MCF 10A (cell line): ENCODE measurements at regions not wholly inside any gene's neighbourhood (a gene's known extent, or its start where the extent isn't known, plus 50 kb on each side); places are given as distances from the start of the nearest gene placed in this dataset.

Source experiments
- BruUV-seq: library from RNA; stranded (reverse); fragments of 400-500 nt; replicated peaks from 2 replicates; lab custom pipeline; 2021; lab: Mats Ljungman, UMichigan
- CTCF ChIA-PET: fragments of 300-600 bp; sonication (Branson Sonifier 250); formaldehyde crosslinking; extraction: SDS; loops from one replicate; lab custom pipeline; 2021; ENCODE audit warnings: antibody characterized with exemption, inconsistent platforms; lab: Yijun Ruan, JAX
- POLR2A ChIA-PET: fragments of 300-600, 350-650 bp; sonication (Branson Sonifier 250); formaldehyde crosslinking; extraction: SDS; loops from one replicate; lab custom pipeline; 2020; ENCODE audit warnings: antibody characterized with exemption, inconsistent platforms; lab: Yijun Ruan, JAX
- DNase-seq: peaks from one replicate; pipeline ENCODE4 v3.0.0-alpha.2; 2018; ENCODE audit not compliant: unreplicated experiment
- H3K27ac Mint-ChIP-seq: one replicate; pipeline ENCODE4 v1.8.0; 2022; ENCODE audit warnings: mild to moderate bottlenecking, low read depth, mixed read lengths; ENCODE audit not compliant: unreplicated experiment
- H3K27me3 Mint-ChIP-seq: one replicate; pipeline ENCODE4 v1.8.0; 2022; ENCODE audit warnings: mixed read lengths; ENCODE audit not compliant: insufficient read depth, unreplicated experiment
- H3K36me3 Mint-ChIP-seq: one replicate; pipeline ENCODE4 v1.8.0; 2022; ENCODE audit warnings: mild to moderate bottlenecking, moderate library complexity, mixed read lengths; ENCODE audit not compliant: insufficient read depth, unreplicated experiment
- H3K4me1 Mint-ChIP-seq: one replicate; pipeline ENCODE4 v1.8.0; 2022; ENCODE audit warnings: mixed read lengths; ENCODE audit not compliant: insufficient read depth, unreplicated experiment
- H3K4me3 Mint-ChIP-seq: one replicate; pipeline ENCODE4 v1.8.0; 2022; ENCODE audit warnings: mild to moderate bottlenecking, moderate library complexity, mixed read lengths; ENCODE audit not compliant: unreplicated experiment
- H3K9me3 Mint-ChIP-seq: one replicate; pipeline ENCODE4 v1.8.0; 2022; ENCODE audit warnings: mixed read lengths; ENCODE audit not compliant: unreplicated experiment
- intact Hi-C: fragments of 100-400 bp; cut with micrococcal nuclease; formaldehyde crosslinking; loops from 2 replicates; pipeline ENCODE4 v1.14.1; 2022
- TF ChIP-seq, protein P1 (sequence below): fragments of 200-600 bp; IDR thresholded peaks from one replicate; pipeline ENCODE4 v1.8.0; 2022; ENCODE audit warnings: antibody characterized with exemption, mild to moderate bottlenecking; ENCODE audit not compliant: unreplicated experiment

- H3K36me3 Mint-ChIP-seq: no peaks in the 10 kb centered on the region
- H3K27me3 Mint-ChIP-seq: no peaks in the 10 kb centered on the region
- TF ChIP-seq, protein P1, sequence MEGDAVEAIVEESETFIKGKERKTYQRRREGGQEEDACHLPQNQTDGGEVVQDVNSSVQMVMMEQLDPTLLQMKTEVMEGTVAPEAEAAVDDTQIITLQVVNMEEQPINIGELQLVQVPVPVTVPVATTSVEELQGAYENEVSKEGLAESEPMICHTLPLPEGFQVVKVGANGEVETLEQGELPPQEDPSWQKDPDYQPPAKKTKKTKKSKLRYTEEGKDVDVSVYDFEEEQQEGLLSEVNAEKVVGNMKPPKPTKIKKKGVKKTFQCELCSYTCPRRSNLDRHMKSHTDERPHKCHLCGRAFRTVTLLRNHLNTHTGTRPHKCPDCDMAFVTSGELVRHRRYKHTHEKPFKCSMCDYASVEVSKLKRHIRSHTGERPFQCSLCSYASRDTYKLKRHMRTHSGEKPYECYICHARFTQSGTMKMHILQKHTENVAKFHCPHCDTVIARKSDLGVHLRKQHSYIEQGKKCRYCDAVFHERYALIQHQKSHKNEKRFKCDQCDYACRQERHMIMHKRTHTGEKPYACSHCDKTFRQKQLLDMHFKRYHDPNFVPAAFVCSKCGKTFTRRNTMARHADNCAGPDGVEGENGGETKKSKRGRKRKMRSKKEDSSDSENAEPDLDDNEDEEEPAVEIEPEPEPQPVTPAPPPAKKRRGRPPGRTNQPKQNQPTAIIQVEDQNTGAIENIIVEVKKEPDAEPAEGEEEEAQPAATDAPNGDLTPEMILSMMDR: no peak
- no peaks in the 10 kb centered on the region for H3K9me3 Mint-ChIP-seq
- no peaks in the 10 kb centered on the region for H3K4me1 Mint-ChIP-seq
- H3K4me3 Mint-ChIP-seq: no peak overlapping the region
- no peak overlapping the region for H3K27ac Mint-ChIP-seq
- intact Hi-C loops: no loop called here
- POLR2A ChIA-PET: interaction anchor here (0.6 kb wide), 1 partner anchor 362 kb away, joined by 3 read pairs; no protein-coding TSS in a partner anchor
- DNase-seq: no peak
- BruUV-seq: no TSS peak
- CTCF ChIA-PET: interaction anchor here (0.6 kb wide), 1 partner anchor 1098 kb away, joined by 3 read pairs; no protein-coding TSS in a partner anchor
Observed at GRCh38 chr9:18359335-18359734, 114.6 kb upstream of the ADAMTSL1 start.

DNA sequence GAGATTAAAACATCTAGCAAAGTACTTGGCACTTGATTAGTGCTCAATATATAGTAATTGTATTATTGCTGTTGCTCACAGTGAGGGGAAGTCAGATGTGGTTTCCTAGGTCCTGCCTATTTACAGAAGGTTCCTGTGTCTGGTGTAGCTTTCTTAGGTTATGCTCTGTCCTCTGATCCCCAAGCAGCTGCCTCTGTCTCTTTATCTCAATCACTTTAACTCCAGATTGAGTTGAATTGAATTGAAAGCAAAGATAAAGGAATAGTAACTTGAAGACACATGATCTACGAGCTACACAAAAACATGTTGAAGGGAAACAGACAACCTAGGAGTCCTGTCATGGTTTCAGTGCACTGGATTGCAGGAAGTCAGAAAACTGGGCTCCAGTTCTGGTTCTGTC lies 113.9 kb upstream of the ADAMTSL1 start:
- ChIA-PET CTCF (no interaction called here), POLR2A (interaction anchor here (0.5 to 0.6 kb wide), 2 partner anchors 263 to 361 kb away, joined by 3 read pairs; no protein-coding TSS in a partner anchor)
- TF ChIP-seq, protein P1: no peak
- no TSS peak for BruUV-seq
- Mint-ChIP-seq H3K27ac (no peak overlapping the region), H3K4me1 (no peaks in the 10 kb centered on the region), H3K4me3 (no peak overlapping the region), H3K9me3 (no peaks in the 10 kb centered on the region), H3K36me3 (no peaks in the 10 kb centered on the region), H3K27me3 (no peaks in the 10 kb centered on the region)
- no peak for DNase-seq
- intact Hi-C loops: no loop called here

DNA sequence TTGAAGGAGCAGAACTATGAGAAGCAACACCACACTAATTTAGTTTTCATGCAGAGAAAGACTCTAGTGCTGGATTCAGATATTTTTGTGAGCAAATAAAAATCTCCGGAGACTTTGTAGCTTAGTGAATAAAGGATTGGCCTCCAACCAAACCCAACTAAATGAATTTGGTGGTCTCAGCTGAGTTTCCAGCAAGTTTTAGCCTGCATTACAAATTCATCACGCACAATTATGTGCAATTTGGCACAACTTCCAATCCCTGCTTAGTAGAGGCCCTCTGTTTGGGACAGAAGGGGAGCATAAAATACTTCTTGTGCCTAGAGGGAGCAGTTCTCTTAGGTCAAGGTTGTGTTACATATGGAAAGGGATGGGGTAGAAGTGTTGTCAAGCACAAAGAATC lies 112.3 kb upstream of the ADAMTSL1 start:
- H3K9me3 Mint-ChIP-seq: no peaks in the 10 kb centered on the region

GRCh38 chr9:18362166-18362565 lies 111.8 kb upstream of the ADAMTSL1 start:
- TF ChIP-seq, protein P1: no peak
- no peaks in the 10 kb centered on the region for H3K36me3 Mint-ChIP-seq
- no peaks in the 10 kb centered on the region for H3K9me3 Mint-ChIP-seq
- H3K27me3 Mint-ChIP-seq: no peaks in the 10 kb centered on the region
- no peaks in the 10 kb centered on the region for H3K4me1 Mint-ChIP-seq
- no TSS peak for BruUV-seq
- H3K4me3 Mint-ChIP-seq: no peak overlapping the region
- DNase-seq: no peak
- CTCF ChIA-PET: interaction anchor here (1.1 kb wide), 1 partner anchor 14 kb away, joined by 3 read pairs; no protein-coding TSS in a partner anchor
- POLR2A ChIA-PET: no interaction called here
- no peak overlapping the region for H3K27ac Mint-ChIP-seq
- intact Hi-C loops: no loop called here

More for the DNA sequence above, 112.3 kb upstream of the ADAMTSL1 start:
- no peak overlapping the region for H3K4me3 Mint-ChIP-seq
- DNase-seq: no peak
- BruUV-seq: no TSS peak
- intact Hi-C loops: no loop called here
- H3K4me1 Mint-ChIP-seq: no peaks in the 10 kb centered on the region
- TF ChIP-seq, protein P1: no peak
- POLR2A ChIA-PET: interaction anchor here (1.2 kb wide), 1 partner anchor 9 kb away, joined by 3 read pairs; no protein-coding TSS in a partner anchor
- H3K36me3 Mint-ChIP-seq: no peaks in the 10 kb centered on the region
- CTCF ChIA-PET: interaction anchor here (1.1 kb wide), 1 partner anchor 14 kb away, joined by 3 read pairs; no protein-coding TSS in a partner anchor
- H3K27me3 Mint-ChIP-seq: no peaks in the 10 kb centered on the region
- no peak overlapping the region for H3K27ac Mint-ChIP-seq
